Nephron (organoid): ENCODE measurements at regions not wholly inside any gene's neighbourhood (a gene's known extent, or its start where the extent isn't known, plus 50 kb on each side); places are given as distances from the start of the nearest gene placed in this dataset.

Experiments used
- H3K27ac Mint-ChIP-seq, 3 experiments: 2 replicates each; pipeline ENCODE4 v1.8.0; 2020; ENCODE audit warnings: mixed read lengths in 3 of 3, mild to moderate bottlenecking in 2 of 3, moderate library complexity in 1 of 3
- H3K27me3 Mint-ChIP-seq: 2 replicates; pipeline ENCODE4 v1.8.0; 2021; ENCODE audit warnings: low read depth, mild to moderate bottlenecking, moderate library complexity, mixed read lengths
- H3K36me3 Mint-ChIP-seq: 2 replicates; pipeline ENCODE4 v1.8.0; 2020; ENCODE audit warnings: low read depth, mixed read lengths
- H3K4me1 Mint-ChIP-seq: 2 replicates; pipeline ENCODE4 v1.8.0; 2020; ENCODE audit warnings: mixed read lengths
- H3K4me3 Mint-ChIP-seq, 3 experiments: 2 replicates each; pipeline ENCODE4 v1.8.0; 2020; ENCODE audit warnings: mild to moderate bottlenecking in 3 of 3, mixed read lengths in 3 of 3, moderate library complexity in 2 of 3
- H3K9me3 Mint-ChIP-seq: 2 replicates; pipeline ENCODE4 v1.8.0; 2020; ENCODE audit warnings: mixed read lengths
- TF ChIP-seq, protein P1 (sequence below), 3 experiments: fragments of 200-600 bp; sonication (generic); IDR thresholded peaks; one replicate each; pipeline ENCODE4 v1.5.0; 2021; ENCODE audit warnings: antibody characterized with exemption in 3 of 3; ENCODE audit not compliant: unreplicated experiment in 3 of 3

DNA sequence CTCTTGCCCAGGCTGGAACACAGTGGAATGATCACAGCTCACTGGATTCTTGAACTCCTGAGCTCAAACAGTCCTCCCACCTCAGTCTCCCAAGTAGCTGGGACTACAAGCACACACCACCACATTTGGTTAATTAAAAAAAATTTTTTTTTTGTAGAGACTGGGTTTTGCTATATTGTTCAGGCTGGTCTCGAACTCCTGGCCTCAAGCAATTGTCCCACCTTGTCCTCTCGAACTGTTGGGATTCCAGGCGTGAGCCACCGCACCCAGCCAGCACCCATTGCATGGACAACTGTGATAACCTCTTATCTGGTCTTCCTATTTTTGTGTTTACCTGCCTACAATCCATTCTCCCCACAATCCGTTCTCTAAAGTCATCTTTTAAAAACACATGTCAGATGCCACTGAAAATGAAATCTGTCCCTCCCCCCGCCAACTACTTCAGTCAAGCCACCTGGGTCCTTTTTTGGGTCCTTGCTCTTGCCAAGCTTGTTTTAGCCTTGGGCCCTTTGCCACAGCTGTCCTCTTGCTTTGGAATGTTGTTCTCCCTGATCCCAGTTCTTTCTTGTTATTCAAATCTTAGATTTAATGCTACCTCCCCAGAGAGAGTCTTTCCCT, 250.5 kb downstream of the PIK3R1 start:
- Mint-ChIP-seq H3K36me3 (no peaks in the 10 kb centered on the region), H3K9me3 (no peaks in the 10 kb centered on the region), H3K27ac (no peak overlapping the region), H3K4me3 (no peak overlapping the region), H3K27me3 (no peaks in the 10 kb centered on the region), H3K4me1 (peaks cover 8% of the 10 kb centered on the region)
- TF ChIP-seq, protein P1, sequence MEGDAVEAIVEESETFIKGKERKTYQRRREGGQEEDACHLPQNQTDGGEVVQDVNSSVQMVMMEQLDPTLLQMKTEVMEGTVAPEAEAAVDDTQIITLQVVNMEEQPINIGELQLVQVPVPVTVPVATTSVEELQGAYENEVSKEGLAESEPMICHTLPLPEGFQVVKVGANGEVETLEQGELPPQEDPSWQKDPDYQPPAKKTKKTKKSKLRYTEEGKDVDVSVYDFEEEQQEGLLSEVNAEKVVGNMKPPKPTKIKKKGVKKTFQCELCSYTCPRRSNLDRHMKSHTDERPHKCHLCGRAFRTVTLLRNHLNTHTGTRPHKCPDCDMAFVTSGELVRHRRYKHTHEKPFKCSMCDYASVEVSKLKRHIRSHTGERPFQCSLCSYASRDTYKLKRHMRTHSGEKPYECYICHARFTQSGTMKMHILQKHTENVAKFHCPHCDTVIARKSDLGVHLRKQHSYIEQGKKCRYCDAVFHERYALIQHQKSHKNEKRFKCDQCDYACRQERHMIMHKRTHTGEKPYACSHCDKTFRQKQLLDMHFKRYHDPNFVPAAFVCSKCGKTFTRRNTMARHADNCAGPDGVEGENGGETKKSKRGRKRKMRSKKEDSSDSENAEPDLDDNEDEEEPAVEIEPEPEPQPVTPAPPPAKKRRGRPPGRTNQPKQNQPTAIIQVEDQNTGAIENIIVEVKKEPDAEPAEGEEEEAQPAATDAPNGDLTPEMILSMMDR (IDR thresholded peaks at IDR 0.05; ENCODE audit: unreplicated experiment in 3 of 3), result no peak

DNA sequence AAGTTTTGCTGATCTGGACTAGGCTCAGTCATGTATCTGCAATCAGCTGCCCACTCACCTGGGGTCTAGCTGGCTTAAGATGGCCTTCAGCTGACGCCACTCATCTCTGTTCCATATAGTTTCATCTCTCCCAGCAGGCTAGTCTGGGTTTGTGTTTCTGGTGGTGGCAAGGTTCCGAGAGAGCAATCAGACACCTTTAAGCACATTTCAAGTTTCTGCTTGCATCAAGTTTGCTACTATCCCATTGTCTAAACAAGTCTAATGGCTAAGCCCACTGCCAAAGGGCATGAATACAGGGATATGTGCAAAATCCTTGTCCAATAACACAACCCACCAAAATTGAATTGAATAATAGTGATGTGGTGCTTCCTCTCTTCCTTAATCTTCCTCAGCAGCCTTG, 251.7 kb downstream of the PIK3R1 start:
- no peaks in the 10 kb centered on the region for H3K9me3 Mint-ChIP-seq
- no peaks in the 10 kb centered on the region for H3K36me3 Mint-ChIP-seq
- H3K4me1 Mint-ChIP-seq, result peaks cover 8% of the 10 kb centered on the region
- H3K27me3 Mint-ChIP-seq, result no peaks in the 10 kb centered on the region
- no peak overlapping the region for H3K4me3 Mint-ChIP-seq
- peak overlapping the region in 2 of 3 experiments; percentile 19 to 36 for H3K27ac Mint-ChIP-seq
- TF ChIP-seq, protein P1 (IDR thresholded peaks at IDR 0.05; ENCODE audit: unreplicated experiment in 3 of 3), result no peak

- peaks cover 8% of the 10 kb centered on the region for H3K4me1 Mint-ChIP-seq
- H3K27ac Mint-ChIP-seq, result peak overlapping the region in 1 of 3 experiments; percentile 19
- H3K36me3 Mint-ChIP-seq, result no peaks in the 10 kb centered on the region
- H3K4me3 Mint-ChIP-seq, result no peak overlapping the region
- no peaks in the 10 kb centered on the region for H3K27me3 Mint-ChIP-seq
- no peaks in the 10 kb centered on the region for H3K9me3 Mint-ChIP-seq
- TF ChIP-seq, protein P1 (IDR thresholded peaks at IDR 0.05; ENCODE audit: unreplicated experiment in 3 of 3), result no peak
These were observed 252.2 kb downstream of the PIK3R1 start for GRCh38 chr5:68467794-68468193.

- H3K27ac Mint-ChIP-seq, result no peak overlapping the region
- H3K9me3 Mint-ChIP-seq, result no peaks in the 10 kb centered on the region
- TF ChIP-seq, protein P1 (IDR thresholded peaks at IDR 0.05; ENCODE audit: unreplicated experiment in 3 of 3), result no peak
- H3K27me3 Mint-ChIP-seq, result no peaks in the 10 kb centered on the region
- H3K4me1 Mint-ChIP-seq, result peaks cover 8% of the 10 kb centered on the region
- no peak overlapping the region for H3K4me3 Mint-ChIP-seq
- no peaks in the 10 kb centered on the region for H3K36me3 Mint-ChIP-seq
These were observed 252.8 kb downstream of the PIK3R1 start for GRCh38 chr5:68468322-68468721.

DNA sequence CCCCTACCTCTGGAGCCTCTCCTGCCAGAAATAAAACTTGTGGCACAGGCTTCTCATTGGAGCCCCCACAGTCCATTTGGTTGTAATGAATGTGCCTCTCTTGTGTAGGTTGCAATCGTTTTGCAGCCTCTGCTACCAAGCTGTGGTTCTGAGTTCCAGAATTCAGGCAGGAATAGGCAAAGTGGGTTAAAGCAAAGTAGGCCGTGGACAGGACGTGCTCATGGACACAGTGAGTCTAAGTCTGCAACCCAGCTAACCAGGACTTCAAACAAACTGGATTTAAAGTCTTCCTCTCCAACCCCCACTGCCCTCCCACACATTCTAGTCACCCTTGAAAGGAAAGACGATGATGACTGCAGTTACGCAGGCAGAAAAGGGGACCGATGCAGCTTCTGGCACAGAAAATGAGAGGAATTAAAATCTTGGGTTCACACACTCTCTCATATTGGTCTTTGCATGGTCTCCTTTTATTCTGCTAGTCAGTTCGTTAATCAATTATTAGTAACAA, 260.0 kb downstream of the PIK3R1 start:
- no peak overlapping the region for H3K27ac Mint-ChIP-seq
- H3K27me3 Mint-ChIP-seq, result no peaks in the 10 kb centered on the region
- no peaks in the 10 kb centered on the region for H3K36me3 Mint-ChIP-seq
- peaks cover 46% of the 10 kb centered on the region for H3K4me1 Mint-ChIP-seq
- TF ChIP-seq, protein P1 (IDR thresholded peaks at IDR 0.05; ENCODE audit: unreplicated experiment in 3 of 3), result no peak
- no peak overlapping the region for H3K4me3 Mint-ChIP-seq
- H3K9me3 Mint-ChIP-seq, result no peaks in the 10 kb centered on the region

DNA sequence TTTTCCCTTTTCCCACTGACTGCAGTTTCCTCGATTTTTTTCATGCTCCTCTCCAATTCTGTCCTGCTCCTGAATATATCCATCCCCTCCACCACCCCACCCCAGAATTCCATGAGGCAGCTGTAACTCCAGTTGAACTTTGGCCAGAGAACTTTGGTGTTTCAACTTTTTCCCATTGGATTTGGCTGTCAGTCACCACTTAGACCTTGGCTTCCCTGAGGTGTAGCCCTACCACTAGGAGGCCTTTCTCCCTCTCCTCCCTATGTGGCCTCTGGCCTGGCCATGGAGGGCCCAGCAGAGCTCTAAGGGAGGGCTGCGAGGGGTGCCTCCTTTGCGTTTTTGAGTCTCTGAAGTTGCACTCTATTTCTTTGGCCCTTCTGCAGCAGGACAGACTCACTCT, 261.3 kb downstream of the PIK3R1 start:
- Mint-ChIP-seq H3K9me3 (no peaks in the 10 kb centered on the region), H3K4me3 (no peak overlapping the region), H3K27ac (peak overlapping the region in 2 of 3 experiments; percentile 30 to 86), H3K4me1 (peaks cover 57% of the 10 kb centered on the region), H3K27me3 (no peaks in the 10 kb centered on the region), H3K36me3 (no peaks in the 10 kb centered on the region)
- TF ChIP-seq, protein P1 (IDR thresholded peaks at IDR 0.05; ENCODE audit: unreplicated experiment in 3 of 3), result no peak
